Spleen (tissue), 7 donors: ENCODE measurements at regions not wholly inside any gene's neighbourhood (a gene's known extent, or its start where the extent isn't known, plus 50 kb on each side); places are given as distances from the start of the nearest gene placed in this dataset.

ENCODE experiments used
- POLR2A ChIP-seq, 3 donors: fragments of 450-650 bp; IDR thresholded peaks; one replicate each; pipeline ENCODE4 v1.5.1; 2017; ENCODE audit warnings: antibody characterized with exemption in 3 of 3, mild to moderate bottlenecking in 1 of 3
- POLR2AphosphoS5 ChIP-seq, 3 donors: sonication (generic); formaldehyde crosslinking; IDR thresholded peaks; one replicate each; pipeline ENCODE4 v1.5.1; 2017; ENCODE audit warnings: antibody characterized with exemption in 3 of 3
- TF ChIP-seq, protein P1 (sequence below), 11 experiments: fragments of 200-600 bp in 7 of 11; fragments of 450-650 bp in 4 of 11; sonication (generic) in 4 of 11; IDR thresholded peaks in 8 of 11; conservative IDR thresholded peaks in 3 of 11; 1 replicate in 7 of 11; 2 replicates in 4 of 11; pipeline versions ENCODE4 v1.4.0 to v1.8.0; 2016 to 2021; ENCODE audit warnings: antibody characterized with exemption in 11 of 11, inconsistent platforms in 4 of 11, mild to moderate bottlenecking in 1 of 11
- donor health status: DM: no; HTN: no; CAD: no; lungs with moderate emphysema.
- donor health status: DM: no; HTN: no; CAD: no.
- donor health status: DM: no; HTN: no; CAD: no.

DNA sequence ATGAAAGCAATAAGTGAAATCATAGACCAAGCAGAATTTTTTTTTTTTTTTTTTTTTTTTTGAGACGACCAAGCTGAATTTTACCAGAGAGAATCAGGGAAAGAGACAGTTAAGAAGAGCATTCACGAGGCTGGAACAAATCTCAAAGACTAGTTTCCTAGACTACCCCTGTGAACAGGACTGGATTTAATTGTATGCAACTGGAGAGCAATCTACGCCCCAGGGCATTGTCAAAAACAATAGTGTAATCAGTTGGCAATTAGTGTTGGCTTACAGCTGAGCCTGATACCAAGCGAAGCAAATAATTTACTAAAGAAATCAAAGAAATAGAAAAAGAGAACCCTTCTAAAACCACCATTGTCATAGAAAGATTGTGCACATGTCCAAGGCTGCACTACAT lies 232.9 kb upstream of the CPNE8 start:
- TF ChIP-seq, protein P1, sequence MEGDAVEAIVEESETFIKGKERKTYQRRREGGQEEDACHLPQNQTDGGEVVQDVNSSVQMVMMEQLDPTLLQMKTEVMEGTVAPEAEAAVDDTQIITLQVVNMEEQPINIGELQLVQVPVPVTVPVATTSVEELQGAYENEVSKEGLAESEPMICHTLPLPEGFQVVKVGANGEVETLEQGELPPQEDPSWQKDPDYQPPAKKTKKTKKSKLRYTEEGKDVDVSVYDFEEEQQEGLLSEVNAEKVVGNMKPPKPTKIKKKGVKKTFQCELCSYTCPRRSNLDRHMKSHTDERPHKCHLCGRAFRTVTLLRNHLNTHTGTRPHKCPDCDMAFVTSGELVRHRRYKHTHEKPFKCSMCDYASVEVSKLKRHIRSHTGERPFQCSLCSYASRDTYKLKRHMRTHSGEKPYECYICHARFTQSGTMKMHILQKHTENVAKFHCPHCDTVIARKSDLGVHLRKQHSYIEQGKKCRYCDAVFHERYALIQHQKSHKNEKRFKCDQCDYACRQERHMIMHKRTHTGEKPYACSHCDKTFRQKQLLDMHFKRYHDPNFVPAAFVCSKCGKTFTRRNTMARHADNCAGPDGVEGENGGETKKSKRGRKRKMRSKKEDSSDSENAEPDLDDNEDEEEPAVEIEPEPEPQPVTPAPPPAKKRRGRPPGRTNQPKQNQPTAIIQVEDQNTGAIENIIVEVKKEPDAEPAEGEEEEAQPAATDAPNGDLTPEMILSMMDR (IDR thresholded peaks at IDR 0.05 in 8 of 11, conservative IDR thresholded peaks at IDR 0.05 in 3 of 11) = no peak
- TF ChIP-seq POLR2AphosphoS5 (IDR thresholded peaks at IDR 0.05) = no peak
- no peak for TF ChIP-seq POLR2A (IDR thresholded peaks at IDR 0.05)
